Caco-2 (cell line): ENCODE measurements at regions not wholly inside any gene's neighbourhood (a gene's known extent, or its start where the extent isn't known, plus 50 kb on each side); places are given as distances from the start of the nearest gene placed in this dataset.

ENCODE experiments used
- BruUV-seq: library from RNA; stranded (reverse); fragments of 400-500 nt; replicated peaks from 2 replicates; lab custom pipeline; 2021; lab: Mats Ljungman, UMichigan
- CTCF ChIA-PET: fragments of 300-600 bp; sonication (Branson Sonifier 250); formaldehyde crosslinking; loops from one replicate; lab custom pipeline; 2022; ENCODE audit warnings: antibody characterized with exemption; lab: Charles Lee
- POLR2A ChIA-PET: fragments of 300-600 bp; sonication (Branson Sonifier 250); formaldehyde crosslinking; loops from one replicate; lab custom pipeline; 2022; ENCODE audit warnings: antibody characterized with exemption; lab: Charles Lee
- DNase-seq, 2 experiments: peaks; one replicate each; pipeline versions ENCODE4 v3.0.0 to v3.0.0-alpha.2; 2020 to 2022
- H3K27me3 ChIP-seq: replicated peaks from 2 replicates; pipeline ENCODE4 v1.6.0; 2011; ENCODE audit warnings: low read length; ENCODE audit not compliant: control insufficient read depth, insufficient read depth
- H3K36me3 ChIP-seq: 2 replicates; pipeline ENCODE4 v1.5.1; 2011; ENCODE audit warnings: low read length; ENCODE audit not compliant: control insufficient read depth, insufficient read depth
- H3K4me1 ChIP-seq: fragments of 250-450 bp; sonication (Bioruptor Pico); 2 replicates; pipeline ENCODE4 v1.5.1; 2020; ENCODE audit warnings: mild to moderate bottlenecking
- H3K4me3 ChIP-seq: 2 replicates; pipeline ENCODE4 v1.5.1; 2011; ENCODE audit warnings: low read depth, mild to moderate bottlenecking, control low read depth, low read length
- H3K9me3 ChIP-seq: fragments of 250-450 bp; sonication (Bioruptor Pico); 2 replicates; pipeline ENCODE4 v1.5.1; 2020; ENCODE audit warnings: mild to moderate bottlenecking, moderate library complexity
- H3K27ac Mint-ChIP-seq: one replicate; pipeline ENCODE4 v1.8.0; 2022; ENCODE audit warnings: mixed read lengths; ENCODE audit not compliant: unreplicated experiment
- H3K27me3 Mint-ChIP-seq: one replicate; pipeline ENCODE4 v1.8.0; 2022; ENCODE audit warnings: mixed read lengths; ENCODE audit not compliant: insufficient read depth, unreplicated experiment
- H3K36me3 Mint-ChIP-seq: one replicate; pipeline ENCODE4 v1.8.0; 2022; ENCODE audit warnings: mild to moderate bottlenecking, mixed read lengths; ENCODE audit not compliant: insufficient read depth, unreplicated experiment
- H3K4me1 Mint-ChIP-seq: one replicate; pipeline ENCODE4 v1.8.0; 2022; ENCODE audit warnings: low read depth, mixed read lengths; ENCODE audit not compliant: unreplicated experiment
- H3K4me3 Mint-ChIP-seq: one replicate; pipeline ENCODE4 v1.8.0; 2022; ENCODE audit warnings: mild to moderate bottlenecking, moderate library complexity, mixed read lengths; ENCODE audit not compliant: unreplicated experiment
- H3K9me3 Mint-ChIP-seq: one replicate; pipeline ENCODE4 v1.8.0; 2022; ENCODE audit warnings: mixed read lengths; ENCODE audit not compliant: unreplicated experiment
- intact Hi-C: fragments of 100-400 bp; cut with micrococcal nuclease; formaldehyde crosslinking; loops from one replicate; pipeline ENCODE4 v1.10.0; 2022; ENCODE audit not compliant: unreplicated experiment
- TF ChIP-seq, protein P1 (sequence below), 2 experiments: fragments of 200-600 bp in 1 of 2; IDR thresholded peaks; 1 replicate in 1 of 2; 2 replicates in 1 of 2; pipeline versions ENCODE4 v1.5.1 to v1.8.0; 2011 to 2022; ENCODE audit warnings: antibody characterized with exemption in 1 of 2, control low read depth in 1 of 2, inconsistent platforms in 1 of 2, low read depth in 1 of 2, low read length in 1 of 2, mild to moderate bottlenecking in 1 of 2, moderate library complexity in 1 of 2; ENCODE audit not compliant: insufficient read depth in 1 of 2, severe bottlenecking in 1 of 2, unreplicated experiment in 1 of 2

DNA sequence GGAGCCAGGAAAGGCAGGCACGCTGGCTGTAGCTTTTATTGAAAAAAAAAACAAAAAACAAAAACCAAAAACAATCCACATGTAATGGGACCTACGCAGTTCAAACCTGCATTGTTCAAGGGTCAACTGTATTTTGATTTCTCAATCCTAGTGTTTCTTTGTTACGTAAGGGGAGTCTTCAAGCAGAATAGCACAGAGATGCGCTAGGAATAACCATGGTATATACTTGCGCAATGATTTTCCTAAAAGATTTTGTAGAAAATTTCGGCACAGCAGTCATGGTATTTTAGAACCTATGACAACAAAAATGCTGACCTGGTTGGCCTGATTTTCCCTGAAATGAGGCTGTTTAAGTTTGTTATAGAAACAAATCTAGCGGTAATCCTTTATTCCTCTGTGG, 1110.5 kb upstream of the WWC1 start:
- Mint-ChIP-seq H3K27me3 (peaks cover 14% of the 10 kb centered on the region), H3K4me1 (no peaks in the 10 kb centered on the region), H3K27ac (no peak overlapping the region), H3K9me3 (no peaks in the 10 kb centered on the region), H3K36me3 (no peaks in the 10 kb centered on the region), H3K4me3 (no peak overlapping the region)
- BruUV-seq: no TSS peak
- Histone ChIP-seq H3K36me3 (no peaks in the 10 kb centered on the region), H3K9me3 (no peaks in the 10 kb centered on the region), H3K27me3 (no peaks in the 10 kb centered on the region), H3K4me3 (no peak overlapping the region), H3K4me1 (no peaks in the 10 kb centered on the region)
- TF ChIP-seq, protein P1, sequence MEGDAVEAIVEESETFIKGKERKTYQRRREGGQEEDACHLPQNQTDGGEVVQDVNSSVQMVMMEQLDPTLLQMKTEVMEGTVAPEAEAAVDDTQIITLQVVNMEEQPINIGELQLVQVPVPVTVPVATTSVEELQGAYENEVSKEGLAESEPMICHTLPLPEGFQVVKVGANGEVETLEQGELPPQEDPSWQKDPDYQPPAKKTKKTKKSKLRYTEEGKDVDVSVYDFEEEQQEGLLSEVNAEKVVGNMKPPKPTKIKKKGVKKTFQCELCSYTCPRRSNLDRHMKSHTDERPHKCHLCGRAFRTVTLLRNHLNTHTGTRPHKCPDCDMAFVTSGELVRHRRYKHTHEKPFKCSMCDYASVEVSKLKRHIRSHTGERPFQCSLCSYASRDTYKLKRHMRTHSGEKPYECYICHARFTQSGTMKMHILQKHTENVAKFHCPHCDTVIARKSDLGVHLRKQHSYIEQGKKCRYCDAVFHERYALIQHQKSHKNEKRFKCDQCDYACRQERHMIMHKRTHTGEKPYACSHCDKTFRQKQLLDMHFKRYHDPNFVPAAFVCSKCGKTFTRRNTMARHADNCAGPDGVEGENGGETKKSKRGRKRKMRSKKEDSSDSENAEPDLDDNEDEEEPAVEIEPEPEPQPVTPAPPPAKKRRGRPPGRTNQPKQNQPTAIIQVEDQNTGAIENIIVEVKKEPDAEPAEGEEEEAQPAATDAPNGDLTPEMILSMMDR (IDR thresholded peaks at IDR 0.05; ENCODE audit: insufficient read depth in 1 of 2, low read depth in 1 of 2, low read length in 1 of 2, severe bottlenecking in 1 of 2, unreplicated experiment in 1 of 2): no peak
- CTCF ChIA-PET: interaction anchor here (0.6 kb wide), 1 partner anchor 395 kb away, joined by 5 read pairs; no protein-coding TSS in a partner anchor
- intact Hi-C loops: no loop called here
- DNase-seq: no peak
- POLR2A ChIA-PET: no interaction called here

GRCh38 chr5:167205881-167206280, 1085.6 kb upstream of the WWC1 start:
- no peaks in the 10 kb centered on the region for H3K4me1 Mint-ChIP-seq
- TF ChIP-seq, protein P1 (IDR thresholded peaks at IDR 0.05; ENCODE audit: insufficient read depth in 1 of 2, low read depth in 1 of 2, low read length in 1 of 2, severe bottlenecking in 1 of 2, unreplicated experiment in 1 of 2): no peak
- ChIA-PET POLR2A (no interaction called here), CTCF (no interaction called here)
- H3K4me3 Mint-ChIP-seq: no peak overlapping the region
- no TSS peak for BruUV-seq
- Histone ChIP-seq H3K36me3 (no peaks in the 10 kb centered on the region), H3K9me3 (no peaks in the 10 kb centered on the region), H3K4me3 (no peak overlapping the region), H3K27me3 (no peaks in the 10 kb centered on the region), H3K4me1 (no peaks in the 10 kb centered on the region)
- peaks cover 12% of the 10 kb centered on the region for H3K9me3 Mint-ChIP-seq
- no peak overlapping the region for H3K27ac Mint-ChIP-seq
- H3K27me3 Mint-ChIP-seq: peaks cover 15% of the 10 kb centered on the region
- intact Hi-C loops: no loop called here
- DNase-seq: no peak
- H3K36me3 Mint-ChIP-seq: no peaks in the 10 kb centered on the region

DNA sequence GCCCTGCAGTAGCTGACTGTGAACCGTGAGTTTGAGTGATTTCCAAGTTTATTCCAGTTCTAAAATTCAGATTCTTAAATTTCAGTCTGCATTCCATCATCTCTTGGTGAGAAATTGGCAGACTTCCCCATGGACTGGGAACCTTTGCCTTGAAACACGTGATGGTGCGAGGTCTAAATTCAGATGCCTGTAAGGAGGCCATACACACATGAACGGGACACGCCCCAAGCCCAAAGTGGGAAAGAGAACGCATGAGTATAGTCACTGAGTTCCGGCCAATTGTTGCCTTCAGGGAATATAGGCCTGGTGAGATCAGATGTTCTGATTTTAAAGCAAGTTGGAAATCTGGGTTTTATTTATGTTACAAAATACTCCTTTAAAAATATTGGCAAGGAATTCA, 1084.4 kb upstream of the WWC1 start:
- DNase-seq: no peak
- Mint-ChIP-seq H3K4me1 (no peaks in the 10 kb centered on the region), H3K9me3 (peaks cover 12% of the 10 kb centered on the region), H3K27ac (no peak overlapping the region), H3K36me3 (no peaks in the 10 kb centered on the region), H3K4me3 (no peak overlapping the region), H3K27me3 (peaks cover 11% of the 10 kb centered on the region)
- Histone ChIP-seq H3K4me3 (no peak overlapping the region), H3K36me3 (no peaks in the 10 kb centered on the region), H3K4me1 (no peaks in the 10 kb centered on the region), H3K9me3 (no peaks in the 10 kb centered on the region), H3K27me3 (no peaks in the 10 kb centered on the region)
- TF ChIP-seq, protein P1 (IDR thresholded peaks at IDR 0.05; ENCODE audit: insufficient read depth in 1 of 2, low read depth in 1 of 2, low read length in 1 of 2, severe bottlenecking in 1 of 2, unreplicated experiment in 1 of 2): no peak
- ChIA-PET CTCF (no interaction called here), POLR2A (no interaction called here)
- BruUV-seq: no TSS peak
- intact Hi-C loops: no loop called here
